HCT116 (cell line): ENCODE measurements at regions not wholly inside any gene's neighbourhood (a gene's known extent, or its start where the extent isn't known, plus 50 kb on each side); places are given as distances from the start of the nearest gene placed in this dataset.
"Not testable (repeated sequence)": the region's sequence is repeated elsewhere in the genome, so short reads cannot be mapped to it uniquely, and the experiment has no call there.

Experiments used
- ELF1 ChIP-seq: IDR thresholded peaks from 2 replicates; pipeline ENCODE4 v1.6.1; 2012; ENCODE audit warnings: low read depth, borderline replicate concordance
- EZH2phosphoT487 ChIP-seq: fragments of 200-600 bp; IDR thresholded peaks from 2 replicates; pipeline ENCODE4 v1.6.1; 2018; ENCODE audit warnings: antibody characterized with exemption, borderline replicate concordance
- POLR2A ChIP-seq: IDR thresholded peaks from 2 replicates; pipeline ENCODE4 v1.7.0; 2011; ENCODE audit warnings: borderline replicate concordance; ENCODE audit not compliant: insufficient read depth, insufficient read length; ENCODE audit errors: extremely low read depth
- POLR2AphosphoS5 ChIP-seq: IDR thresholded peaks from 2 replicates; pipeline ENCODE4 v1.6.1; 2011; ENCODE audit warnings: mild to moderate bottlenecking, low read depth, low read length, moderate library complexity
- SP1 ChIP-seq: IDR thresholded peaks from 2 replicates; pipeline ENCODE4 v1.6.1; 2012; ENCODE audit warnings: low read depth
- ZFX ChIP-seq: fragments of 450-650 bp; IDR thresholded peaks from 2 replicates; pipeline ENCODE4 v1.6.1; 2017
- ZNF274 ChIP-seq: fragments of 200-500 bp; sonication (Bioruptor generic); IDR thresholded peaks from 2 replicates; pipeline ENCODE4 v1.6.1; 2014; ENCODE audit warnings: mild to moderate bottlenecking, low read depth, low read length, inconsistent platforms
- TF ChIP-seq, protein P1 (sequence below), 3 experiments: fragments of 200-600 bp in 1 of 3; sonication (generic) in 1 of 3; IDR thresholded peaks in 2 of 3; conservative IDR thresholded peaks in 1 of 3; 2 replicates each; pipeline ENCODE4 v1.5.1; 2012 to 2017; ENCODE audit warnings: low read depth in 2 of 3, low read length in 2 of 3, antibody characterized with exemption in 1 of 3, borderline replicate concordance in 1 of 3, control low read depth in 1 of 3, mild to moderate bottlenecking in 1 of 3, mixed read lengths in 1 of 3, mixed run types in 1 of 3, moderate library complexity in 1 of 3; ENCODE audit not compliant: insufficient read depth in 1 of 3
- TF ChIP-seq, protein P2 (sequence below): IDR thresholded peaks from 2 replicates; pipeline ENCODE4 v1.6.1; 2012; ENCODE audit warnings: low read depth
- TF ChIP-seq, protein P3 (sequence below): IDR thresholded peaks from 2 replicates; pipeline ENCODE4 v1.6.1; 2012

DNA sequence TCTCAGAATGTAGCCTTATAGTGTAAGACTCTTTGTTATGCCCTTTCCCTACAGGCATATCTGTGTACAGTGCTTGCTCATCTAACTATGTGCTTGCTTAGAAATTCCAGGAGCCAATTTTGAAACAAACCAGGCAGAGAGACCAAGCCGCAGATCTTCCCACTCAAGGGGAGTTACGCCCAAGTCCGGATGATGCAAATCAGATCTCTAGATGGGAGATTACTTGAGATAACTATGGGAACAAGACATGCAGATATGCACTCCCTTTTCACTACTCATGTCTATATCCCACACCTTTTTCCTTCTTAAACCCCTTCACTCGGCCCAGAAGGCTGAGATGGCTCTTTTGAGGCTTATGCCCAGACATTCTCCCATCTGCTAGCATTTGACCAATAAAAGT, 1496.5 kb downstream of the SPATA31A7 start:
- not testable (repeated sequence) for TF ChIP-seq ZNF274, ZFX, ELF1, POLR2AphosphoS5, SP1, EZH2phosphoT487, POLR2A
- TF ChIP-seq, protein P1, sequence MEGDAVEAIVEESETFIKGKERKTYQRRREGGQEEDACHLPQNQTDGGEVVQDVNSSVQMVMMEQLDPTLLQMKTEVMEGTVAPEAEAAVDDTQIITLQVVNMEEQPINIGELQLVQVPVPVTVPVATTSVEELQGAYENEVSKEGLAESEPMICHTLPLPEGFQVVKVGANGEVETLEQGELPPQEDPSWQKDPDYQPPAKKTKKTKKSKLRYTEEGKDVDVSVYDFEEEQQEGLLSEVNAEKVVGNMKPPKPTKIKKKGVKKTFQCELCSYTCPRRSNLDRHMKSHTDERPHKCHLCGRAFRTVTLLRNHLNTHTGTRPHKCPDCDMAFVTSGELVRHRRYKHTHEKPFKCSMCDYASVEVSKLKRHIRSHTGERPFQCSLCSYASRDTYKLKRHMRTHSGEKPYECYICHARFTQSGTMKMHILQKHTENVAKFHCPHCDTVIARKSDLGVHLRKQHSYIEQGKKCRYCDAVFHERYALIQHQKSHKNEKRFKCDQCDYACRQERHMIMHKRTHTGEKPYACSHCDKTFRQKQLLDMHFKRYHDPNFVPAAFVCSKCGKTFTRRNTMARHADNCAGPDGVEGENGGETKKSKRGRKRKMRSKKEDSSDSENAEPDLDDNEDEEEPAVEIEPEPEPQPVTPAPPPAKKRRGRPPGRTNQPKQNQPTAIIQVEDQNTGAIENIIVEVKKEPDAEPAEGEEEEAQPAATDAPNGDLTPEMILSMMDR (IDR thresholded peaks at IDR 0.05 in 2 of 3, conservative IDR thresholded peaks at IDR 0.05 in 1 of 3; ENCODE audit: borderline replicate concordance in 1 of 3, insufficient read depth in 1 of 3, low read depth in 2 of 3, low read length in 2 of 3) = not testable (repeated sequence)
- TF ChIP-seq, protein P2, sequence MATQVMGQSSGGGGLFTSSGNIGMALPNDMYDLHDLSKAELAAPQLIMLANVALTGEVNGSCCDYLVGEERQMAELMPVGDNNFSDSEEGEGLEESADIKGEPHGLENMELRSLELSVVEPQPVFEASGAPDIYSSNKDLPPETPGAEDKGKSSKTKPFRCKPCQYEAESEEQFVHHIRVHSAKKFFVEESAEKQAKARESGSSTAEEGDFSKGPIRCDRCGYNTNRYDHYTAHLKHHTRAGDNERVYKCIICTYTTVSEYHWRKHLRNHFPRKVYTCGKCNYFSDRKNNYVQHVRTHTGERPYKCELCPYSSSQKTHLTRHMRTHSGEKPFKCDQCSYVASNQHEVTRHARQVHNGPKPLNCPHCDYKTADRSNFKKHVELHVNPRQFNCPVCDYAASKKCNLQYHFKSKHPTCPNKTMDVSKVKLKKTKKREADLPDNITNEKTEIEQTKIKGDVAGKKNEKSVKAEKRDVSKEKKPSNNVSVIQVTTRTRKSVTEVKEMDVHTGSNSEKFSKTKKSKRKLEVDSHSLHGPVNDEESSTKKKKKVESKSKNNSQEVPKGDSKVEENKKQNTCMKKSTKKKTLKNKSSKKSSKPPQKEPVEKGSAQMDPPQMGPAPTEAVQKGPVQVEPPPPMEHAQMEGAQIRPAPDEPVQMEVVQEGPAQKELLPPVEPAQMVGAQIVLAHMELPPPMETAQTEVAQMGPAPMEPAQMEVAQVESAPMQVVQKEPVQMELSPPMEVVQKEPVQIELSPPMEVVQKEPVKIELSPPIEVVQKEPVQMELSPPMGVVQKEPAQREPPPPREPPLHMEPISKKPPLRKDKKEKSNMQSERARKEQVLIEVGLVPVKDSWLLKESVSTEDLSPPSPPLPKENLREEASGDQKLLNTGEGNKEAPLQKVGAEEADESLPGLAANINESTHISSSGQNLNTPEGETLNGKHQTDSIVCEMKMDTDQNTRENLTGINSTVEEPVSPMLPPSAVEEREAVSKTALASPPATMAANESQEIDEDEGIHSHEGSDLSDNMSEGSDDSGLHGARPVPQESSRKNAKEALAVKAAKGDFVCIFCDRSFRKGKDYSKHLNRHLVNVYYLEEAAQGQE = not testable (repeated sequence)
- TF ChIP-seq, protein P3, sequence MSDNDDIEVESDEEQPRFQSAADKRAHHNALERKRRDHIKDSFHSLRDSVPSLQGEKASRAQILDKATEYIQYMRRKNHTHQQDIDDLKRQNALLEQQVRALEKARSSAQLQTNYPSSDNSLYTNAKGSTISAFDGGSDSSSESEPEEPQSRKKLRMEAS = not testable (repeated sequence)
